Transverse colon (tissue), 4 donors: ENCODE measurements at regions not wholly inside any gene's neighbourhood (a gene's known extent, or its start where the extent isn't known, plus 50 kb on each side); places are given as distances from the start of the nearest gene placed in this dataset.

Experiments
- EP300 ChIP-seq: sonication (generic); formaldehyde crosslinking; IDR thresholded peaks from one replicate; pipeline ENCODE4 v1.6.1; 2017; ENCODE audit warnings: antibody characterized with exemption, low read depth
- POLR2A ChIP-seq: fragments of 450-650 bp; IDR thresholded peaks from one replicate; pipeline ENCODE4 v1.6.1; 2016; ENCODE audit warnings: antibody characterized with exemption, mild to moderate bottlenecking, moderate library complexity
- POLR2AphosphoS5 ChIP-seq, 3 donors: sonication (generic); formaldehyde crosslinking; IDR thresholded peaks; one replicate each; pipeline ENCODE4 v1.6.1; 2016; ENCODE audit warnings: antibody characterized with exemption in 3 of 3
- TF ChIP-seq, protein P1 (sequence below), 5 experiments: fragments of 200-600 bp in 3 of 5; fragments of 450-650 bp in 2 of 5; sonication (generic) in 3 of 5; IDR thresholded peaks; 1 replicate in 2 of 5; 2 replicates in 3 of 5; pipeline ENCODE4 v1.5.1; 2016 to 2017; ENCODE audit warnings: antibody characterized with exemption in 5 of 5, inconsistent platforms in 3 of 5, mild to moderate bottlenecking in 2 of 5, moderate library complexity in 1 of 5

DNA sequence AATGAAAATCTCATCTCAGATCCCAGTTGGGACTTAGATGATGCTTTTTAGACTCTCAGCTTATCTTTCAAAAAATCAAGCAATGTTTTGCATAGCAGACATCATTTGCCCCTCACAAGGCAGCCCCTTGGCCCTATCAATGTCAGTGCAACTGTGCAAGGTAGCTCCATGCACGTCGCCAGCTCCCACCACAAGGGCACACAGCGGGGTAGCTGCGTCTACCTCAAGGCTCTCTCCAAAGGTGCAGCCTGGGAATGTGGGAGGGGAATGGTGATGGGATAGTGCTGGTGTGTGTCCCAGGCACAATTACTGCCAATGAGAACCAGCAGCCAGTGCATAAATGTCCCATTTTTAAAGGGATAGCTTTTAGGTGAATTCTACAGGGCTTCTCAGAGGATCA lies 137.5 kb upstream of the SYNDIG1 start:
- TF ChIP-seq, protein P1, sequence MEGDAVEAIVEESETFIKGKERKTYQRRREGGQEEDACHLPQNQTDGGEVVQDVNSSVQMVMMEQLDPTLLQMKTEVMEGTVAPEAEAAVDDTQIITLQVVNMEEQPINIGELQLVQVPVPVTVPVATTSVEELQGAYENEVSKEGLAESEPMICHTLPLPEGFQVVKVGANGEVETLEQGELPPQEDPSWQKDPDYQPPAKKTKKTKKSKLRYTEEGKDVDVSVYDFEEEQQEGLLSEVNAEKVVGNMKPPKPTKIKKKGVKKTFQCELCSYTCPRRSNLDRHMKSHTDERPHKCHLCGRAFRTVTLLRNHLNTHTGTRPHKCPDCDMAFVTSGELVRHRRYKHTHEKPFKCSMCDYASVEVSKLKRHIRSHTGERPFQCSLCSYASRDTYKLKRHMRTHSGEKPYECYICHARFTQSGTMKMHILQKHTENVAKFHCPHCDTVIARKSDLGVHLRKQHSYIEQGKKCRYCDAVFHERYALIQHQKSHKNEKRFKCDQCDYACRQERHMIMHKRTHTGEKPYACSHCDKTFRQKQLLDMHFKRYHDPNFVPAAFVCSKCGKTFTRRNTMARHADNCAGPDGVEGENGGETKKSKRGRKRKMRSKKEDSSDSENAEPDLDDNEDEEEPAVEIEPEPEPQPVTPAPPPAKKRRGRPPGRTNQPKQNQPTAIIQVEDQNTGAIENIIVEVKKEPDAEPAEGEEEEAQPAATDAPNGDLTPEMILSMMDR (IDR thresholded peaks at IDR 0.05), result no peak
- TF ChIP-seq POLR2A, result no peak
- no peak for TF ChIP-seq POLR2AphosphoS5 (IDR thresholded peaks at IDR 0.05)
- no peak for TF ChIP-seq EP300
